ENCODE measurements at regions not wholly inside any gene's neighbourhood (a gene's known extent, or its start where the extent isn't known, plus 50 kb on each side); places are given as distances from the start of the nearest gene placed in this dataset.

- TF ChIP-seq CTCF (IDR thresholded peaks at IDR 0.05; ENCODE audit: insufficient read depth, low read depth, low read length), result no peak
- TF ChIP-seq EZH2 (IDR thresholded peaks at IDR 0.05; ENCODE audit: insufficient read depth, low read length), result no peak
Measured at GRCh38 chr7:95646350-95646749, 50.0 kb upstream of the PDK4 start.
